OCI-LY3 (cell line): ENCODE measurements at regions not wholly inside any gene's neighbourhood (a gene's known extent, or its start where the extent isn't known, plus 50 kb on each side); places are given as distances from the start of the nearest gene placed in this dataset.

Source experiments
- H2AFZ ChIP-seq: fragments of 200-600, 300-600 bp; shearing (Covaris generic); 2 replicates; pipeline ENCODE4 v1.6.0; 2014; ENCODE audit warnings: antibody characterized with exemption, low read depth, low read length
- H3K27ac ChIP-seq: fragments of 200-600, 300-600 bp; sonication (generic); 2 replicates; pipeline ENCODE4 v1.5.1; 2014; ENCODE audit warnings: mild to moderate bottlenecking, low read length, moderate library complexity, mixed read lengths
- H3K27me3 ChIP-seq: fragments of 200-600, 300-600 bp; sonication (generic); 2 replicates; pipeline ENCODE4 v1.6.1; 2014; ENCODE audit warnings: low read depth, low read length, mixed read lengths
- H3K36me3 ChIP-seq: fragments of 200-600, 300-600 bp; sonication (generic); replicated peaks from 2 replicates; pipeline ENCODE3; 2014; ENCODE audit warnings: low read depth, low read length, mixed read lengths
- H3K4me1 ChIP-seq: fragments of 300-600, 200-600 bp; sonication (generic); 2 replicates; pipeline ENCODE4 v1.6.1; 2014; ENCODE audit warnings: low read length, mixed read lengths
- H3K4me2 ChIP-seq: fragments of 200-600, 300-600 bp; sonication (generic); 2 replicates; pipeline ENCODE4 v1.6.1; 2014; ENCODE audit warnings: low read length, mixed read lengths
- H3K4me3 ChIP-seq: fragments of 300-600, 200-600 bp; sonication (generic); 2 replicates; pipeline ENCODE4 v1.5.1; 2014; ENCODE audit warnings: antibody characterized with exemption, mild to moderate bottlenecking, low read length, moderate library complexity
- H3K79me2 ChIP-seq: fragments of 300-600, 200-600 bp; shearing (Covaris generic); 2 replicates; pipeline ENCODE4 v1.6.1; 2014; ENCODE audit warnings: mild to moderate bottlenecking, low read length, mixed read lengths
- H3K9ac ChIP-seq: fragments of 300-600, 200-600 bp; shearing (Covaris generic); 2 replicates; pipeline ENCODE4 v1.6.0; 2014; ENCODE audit warnings: mild to moderate bottlenecking, low read length, moderate library complexity
- H3K9me3 ChIP-seq: fragments of 200-600, 300-600 bp; shearing (Covaris generic); 2 replicates; pipeline ENCODE4 v1.6.1; 2014; ENCODE audit warnings: low read length, mixed read lengths; ENCODE audit not compliant: insufficient read depth
- H4K20me1 ChIP-seq: fragments of 200-600, 300-600 bp; sonication (generic); 2 replicates; pipeline ENCODE4 v1.6.1; 2016; ENCODE audit warnings: low read length, mixed read lengths; ENCODE audit not compliant: insufficient read depth
- CTCF ChIP-seq: fragments of 200-600, 300-600 bp; sonication (generic); IDR thresholded peaks from 2 replicates; pipeline ENCODE4 v1.5.1; 2014; ENCODE audit warnings: antibody characterized with exemption, low read length, low read depth
- EZH2phosphoT487 ChIP-seq: fragments of 200-600 bp; shearing (Covaris generic); IDR thresholded peaks from 2 replicates; pipeline ENCODE4 v1.6.1; 2018; ENCODE audit warnings: antibody characterized with exemption, mixed run types, low read depth

GRCh38 chr18:10217211-10217610 is 237.2 kb upstream of the APCDD1 start:
- Histone ChIP-seq H2AFZ (no peak overlapping the region), H3K36me3 (no peaks in the 10 kb centered on the region), H3K9me3 (no peaks in the 10 kb centered on the region), H4K20me1 (no peaks in the 10 kb centered on the region), H3K4me2 (no peak overlapping the region), H3K4me3 (no peak overlapping the region), H3K4me1 (peaks cover 9% of the 10 kb centered on the region), H3K27me3 (no peaks in the 10 kb centered on the region), H3K79me2 (no peaks in the 10 kb centered on the region), H3K9ac (no peak overlapping the region), H3K27ac (no peak overlapping the region)
- TF ChIP-seq EZH2phosphoT487 (no peak), CTCF (no peak)

- no peak overlapping the region for H3K27ac ChIP-seq
- no peaks in the 10 kb centered on the region for H4K20me1 ChIP-seq
- H3K4me2 ChIP-seq, result no peak overlapping the region
- no peak overlapping the region for H2AFZ ChIP-seq
- H3K9ac ChIP-seq, result no peak overlapping the region
- H3K79me2 ChIP-seq, result no peaks in the 10 kb centered on the region
- no peaks in the 10 kb centered on the region for H3K27me3 ChIP-seq
- no peak for TF ChIP-seq EZH2phosphoT487
- no peak for TF ChIP-seq CTCF
- peaks cover 4% of the 10 kb centered on the region; the same call in 1 of the 2 replicates for H3K9me3 ChIP-seq
- no peak overlapping the region for H3K4me3 ChIP-seq
- no peaks in the 10 kb centered on the region for H3K4me1 ChIP-seq
- no peaks in the 10 kb centered on the region for H3K36me3 ChIP-seq
Measured at GRCh38 chr18:10225300-10225699, 229.1 kb upstream of the APCDD1 start.

- Histone ChIP-seq H3K4me1 (no peaks in the 10 kb centered on the region), H3K36me3 (no peaks in the 10 kb centered on the region), H4K20me1 (no peaks in the 10 kb centered on the region), H3K4me3 (no peak overlapping the region), H3K9me3 (peaks cover 4% of the 10 kb centered on the region; the same call in 1 of the 2 replicates), H3K27ac (no peak overlapping the region), H3K4me2 (no peak overlapping the region), H3K79me2 (no peaks in the 10 kb centered on the region), H3K9ac (no peak overlapping the region), H2AFZ (no peak overlapping the region), H3K27me3 (no peaks in the 10 kb centered on the region)
- TF ChIP-seq EZH2phosphoT487 (no peak), CTCF (no peak)
Measured at GRCh38 chr18:10226971-10227370, 227.5 kb upstream of the APCDD1 start.

- no peak overlapping the region for H3K4me3 ChIP-seq
- peaks cover 4% of the 10 kb centered on the region; the same call in 1 of the 2 replicates for H3K9me3 ChIP-seq
- H3K27me3 ChIP-seq, result no peaks in the 10 kb centered on the region
- H4K20me1 ChIP-seq, result no peaks in the 10 kb centered on the region
- no peak overlapping the region for H3K9ac ChIP-seq
- H3K4me2 ChIP-seq, result no peak overlapping the region
- no peak overlapping the region for H3K27ac ChIP-seq
- H2AFZ ChIP-seq, result no peak overlapping the region
- TF ChIP-seq EZH2phosphoT487 (no peak), CTCF (no peak)
- H3K4me1 ChIP-seq, result no peaks in the 10 kb centered on the region
- H3K79me2 ChIP-seq, result no peaks in the 10 kb centered on the region
- no peaks in the 10 kb centered on the region for H3K36me3 ChIP-seq
Measured at GRCh38 chr18:10228326-10228725, 226.1 kb upstream of the APCDD1 start.
